CD4-positive, alpha-beta T cell treated with Interferon gamma for 1 hour (primary cell): ENCODE measurements at regions not wholly inside any gene's neighbourhood (a gene's known extent, or its start where the extent isn't known, plus 50 kb on each side); places are given as distances from the start of the nearest gene placed in this dataset.

ENCODE experiments used
- DNase-seq: peaks from one replicate; pipeline ENCODE4 v3.0.0-alpha.2; 2020

GRCh38 chr2:236674238-236674637, 104.6 kb downstream of the ACKR3 start:
- DNase-seq: no peak

- DNase-seq: no peak
Measured at GRCh38 chr2:236674646-236675045, 105.0 kb downstream of the ACKR3 start.

- no peak for DNase-seq
Measured at GRCh38 chr2:236675051-236675450, 105.4 kb downstream of the ACKR3 start.

GRCh38 chr2:236675526-236675925, 105.9 kb downstream of the ACKR3 start:
- DNase-seq: no peak

GRCh38 chr2:236676136-236676873, 106.7 kb downstream of the ACKR3 start:
- DNase-seq: no peak

GRCh38 chr2:236677368-236677767, 107.7 kb downstream of the ACKR3 start:
- DNase-seq: no peak

- DNase-seq: no peak
Measured at GRCh38 chr2:236678307-236678975, 108.8 kb downstream of the ACKR3 start.

- DNase-seq: no peak
Measured at GRCh38 chr2:236679884-236680860, 110.5 kb downstream of the ACKR3 start.

GRCh38 chr2:236682651-236683422, 113.2 kb downstream of the ACKR3 start:
- DNase-seq: no peak

- no peak for DNase-seq
Measured at GRCh38 chr2:236684504-236685256, 115.1 kb downstream of the ACKR3 start.

GRCh38 chr2:236685361-236685760, 115.7 kb downstream of the ACKR3 start:
- no peak for DNase-seq

GRCh38 chr2:236685979-236686520, 116.4 kb downstream of the ACKR3 start:
- DNase-seq: no peak

GRCh38 chr2:236686561-236686960, 116.9 kb downstream of the ACKR3 start:
- no peak for DNase-seq

GRCh38 chr2:236687296-236687965, 117.8 kb downstream of the ACKR3 start:
- DNase-seq: no peak

- no peak for DNase-seq
Measured at GRCh38 chr2:236688157-236688556, 118.5 kb downstream of the ACKR3 start.

GRCh38 chr2:236688563-236689392, 119.2 kb downstream of the ACKR3 start:
- DNase-seq: no peak

- no peak for DNase-seq
Measured at GRCh38 chr2:236689393-236689700, 119.7 kb downstream of the ACKR3 start.

- no peak for DNase-seq
Measured at GRCh38 chr2:236689981-236690380, 120.4 kb downstream of the ACKR3 start.

GRCh38 chr2:236690726-236691125, 121.1 kb downstream of the ACKR3 start:
- DNase-seq: no peak

- DNase-seq: no peak
Measured at GRCh38 chr2:236691799-236692167, 122.2 kb downstream of the ACKR3 start.
